ENCODE measurements at regions not wholly inside any gene's neighbourhood (a gene's known extent, or its start where the extent isn't known, plus 50 kb on each side); places are given as distances from the start of the nearest gene placed in this dataset.

DNA sequence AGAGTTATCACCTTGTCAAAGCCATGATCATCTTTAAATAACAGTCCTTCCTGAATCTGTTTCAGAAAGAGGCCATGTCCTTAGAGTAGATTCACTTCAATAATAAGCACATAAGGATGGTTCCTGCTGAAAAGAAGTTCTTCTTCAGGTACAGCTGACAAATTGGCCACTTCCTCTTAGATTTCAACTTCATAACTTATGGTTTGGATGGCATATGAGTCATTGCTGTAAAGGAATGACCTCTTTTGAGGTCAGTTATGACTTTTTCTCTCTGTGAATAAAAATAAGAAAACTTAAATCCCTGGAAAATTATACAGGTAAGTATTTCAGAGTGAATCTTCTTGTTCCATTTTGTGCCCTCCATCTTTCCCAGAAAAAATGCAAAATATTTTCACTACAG, 555.3 kb upstream of the ZNF462 start:
- no peak for TF ChIP-seq POLR2A (IDR thresholded peaks at IDR 0.05)
- TF ChIP-seq, protein P1, sequence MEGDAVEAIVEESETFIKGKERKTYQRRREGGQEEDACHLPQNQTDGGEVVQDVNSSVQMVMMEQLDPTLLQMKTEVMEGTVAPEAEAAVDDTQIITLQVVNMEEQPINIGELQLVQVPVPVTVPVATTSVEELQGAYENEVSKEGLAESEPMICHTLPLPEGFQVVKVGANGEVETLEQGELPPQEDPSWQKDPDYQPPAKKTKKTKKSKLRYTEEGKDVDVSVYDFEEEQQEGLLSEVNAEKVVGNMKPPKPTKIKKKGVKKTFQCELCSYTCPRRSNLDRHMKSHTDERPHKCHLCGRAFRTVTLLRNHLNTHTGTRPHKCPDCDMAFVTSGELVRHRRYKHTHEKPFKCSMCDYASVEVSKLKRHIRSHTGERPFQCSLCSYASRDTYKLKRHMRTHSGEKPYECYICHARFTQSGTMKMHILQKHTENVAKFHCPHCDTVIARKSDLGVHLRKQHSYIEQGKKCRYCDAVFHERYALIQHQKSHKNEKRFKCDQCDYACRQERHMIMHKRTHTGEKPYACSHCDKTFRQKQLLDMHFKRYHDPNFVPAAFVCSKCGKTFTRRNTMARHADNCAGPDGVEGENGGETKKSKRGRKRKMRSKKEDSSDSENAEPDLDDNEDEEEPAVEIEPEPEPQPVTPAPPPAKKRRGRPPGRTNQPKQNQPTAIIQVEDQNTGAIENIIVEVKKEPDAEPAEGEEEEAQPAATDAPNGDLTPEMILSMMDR (IDR thresholded peaks at IDR 0.05) = no peak
